SK-N-SH treated with all-trans-retinoic acid at 6 μM for 48 hours (cell line): ENCODE measurements at regions not wholly inside any gene's neighbourhood (a gene's known extent, or its start where the extent isn't known, plus 50 kb on each side); places are given as distances from the start of the nearest gene placed in this dataset.

Experiments used
- ARNTL ChIP-seq: fragments of 450-650 bp; formaldehyde crosslinking; IDR thresholded peaks from 2 replicates; pipeline ENCODE4 v1.5.0; 2020; ENCODE audit warnings: low read depth, mild to moderate bottlenecking, moderate library complexity, borderline replicate concordance
- BACH2 ChIP-seq: fragments of 250-450 bp; sonication (Bioruptor Pico); IDR thresholded peaks from 2 replicates; pipeline ENCODE4 v1.9.0; 2021; ENCODE audit warnings: mild to moderate bottlenecking, borderline replicate concordance
- CREB5 ChIP-seq: fragments of 250-450 bp; sonication (Bioruptor Pico); IDR thresholded peaks from 2 replicates; pipeline ENCODE4 v1.5.1; 2020; ENCODE audit warnings: low read depth, mild to moderate bottlenecking, moderate library complexity
- GLIS3 ChIP-seq: fragments of 250-450 bp; sonication (Bioruptor Pico); IDR thresholded peaks from 2 replicates; pipeline ENCODE4 v1.5.0; 2020; ENCODE audit warnings: mild to moderate bottlenecking, moderate library complexity
- ISL1 ChIP-seq: fragments of 250-450 bp; sonication (Bioruptor Pico); IDR thresholded peaks from 2 replicates; pipeline ENCODE4 v2.1.2; 2022; ENCODE audit warnings: mild to moderate bottlenecking, moderate library complexity
- OSR1 ChIP-seq: fragments of 250-450 bp; sonication (Bioruptor Pico); IDR thresholded peaks from 2 replicates; pipeline ENCODE4 v1.8.0; 2022; ENCODE audit warnings: moderate library complexity, mild to moderate bottlenecking, inconsistent platforms
- PATZ1 ChIP-seq: fragments of 250-450 bp; sonication (Bioruptor Pico); IDR thresholded peaks from 2 replicates; pipeline ENCODE4 v1.8.0; 2020; ENCODE audit warnings: mild to moderate bottlenecking, moderate library complexity, borderline replicate concordance
- PPARA ChIP-seq: fragments of 250-450 bp; sonication (Bioruptor Pico); IDR thresholded peaks from 2 replicates; pipeline ENCODE4 v1.5.0; 2020; ENCODE audit warnings: mild to moderate bottlenecking, borderline replicate concordance
- RARB ChIP-seq: fragments of 250-450 bp; sonication (Bioruptor Pico); IDR thresholded peaks from 2 replicates; pipeline ENCODE4 v1.8.0; 2021; ENCODE audit warnings: mild to moderate bottlenecking, moderate library complexity
- SNAI2 ChIP-seq: fragments of 250-450 bp; sonication (Bioruptor Pico); IDR thresholded peaks from 2 replicates; pipeline ENCODE4 v1.5.0; 2020; ENCODE audit warnings: mild to moderate bottlenecking, moderate library complexity
- TCF4 ChIP-seq: fragments of 250-450 bp; sonication (Bioruptor Pico); IDR thresholded peaks from 2 replicates; pipeline ENCODE4 v1.8.0; 2021; ENCODE audit warnings: mild to moderate bottlenecking, moderate library complexity, borderline replicate concordance
- ZFP3 ChIP-seq: fragments of 250-450 bp; sonication (Bioruptor Pico); IDR thresholded peaks from 2 replicates; pipeline ENCODE4 v1.5.0; 2020; ENCODE audit warnings: mild to moderate bottlenecking, moderate library complexity
- ZFP30 ChIP-seq: fragments of 450-650 bp; formaldehyde crosslinking; IDR thresholded peaks from 2 replicates; pipeline ENCODE4 v1.5.0; 2022; ENCODE audit warnings: mild to moderate bottlenecking, moderate library complexity
- ZNF70 ChIP-seq: fragments of 450-650 bp; formaldehyde crosslinking; IDR thresholded peaks from 2 replicates; pipeline ENCODE4 v1.5.0; 2020; ENCODE audit warnings: mild to moderate bottlenecking, moderate library complexity

GRCh38 chr18:75823471-75823870 lies 396.0 kb upstream of the SMIM21 start:
- TF ChIP-seq ARNTL (CRISPR knock-in tag) (no peak), ZFP30 (CRISPR knock-in tag) (no peak), PPARA (CRISPR knock-in tag) (no peak), SNAI2 (CRISPR knock-in tag) (no peak), PATZ1 (no peak), CREB5 (CRISPR knock-in tag) (no peak), ZNF70 (no peak), TCF4 (CRISPR knock-in tag) (peak; percentile 87), GLIS3 (no peak), BACH2 (CRISPR knock-in tag) (no peak), ISL1 (CRISPR knock-in tag) (peak; percentile 38; the same call in 1 of the 2 replicates), RARB (CRISPR knock-in tag) (no peak), OSR1 (CRISPR knock-in tag) (no peak), ZFP3 (CRISPR knock-in tag) (no peak)
